NCI-H1436 (cell line): ENCODE measurements at regions not wholly inside any gene's neighbourhood (a gene's known extent, or its start where the extent isn't known, plus 50 kb on each side); places are given as distances from the start of the nearest gene placed in this dataset.

Experiments
- DNase-seq: peaks from one replicate; lab custom pipeline; 2025; lab: John Stamatoyannopoulos, UW

- DNase-seq: no peak
Observed at GRCh38 chr12:74476234-74476633, 61.4 kb upstream of the ATXN7L3B start.

- no peak for DNase-seq
Observed at GRCh38 chr12:74481078-74481477, 56.6 kb upstream of the ATXN7L3B start.

GRCh38 chr12:74482115-74482514, 55.5 kb upstream of the ATXN7L3B start:
- DNase-seq: no peak

- no peak for DNase-seq
Observed at GRCh38 chr12:74483057-74483456, 54.6 kb upstream of the ATXN7L3B start.
